Brain pericyte (primary cell): ENCODE measurements at regions not wholly inside any gene's neighbourhood (a gene's known extent, or its start where the extent isn't known, plus 50 kb on each side); places are given as distances from the start of the nearest gene placed in this dataset.

ENCODE experiments used
- DNase-seq: peaks from one replicate; pipeline ENCODE4 v3.0.0-alpha.2; 2012; ENCODE audit warnings: low read depth, low spot score

GRCh38 chr1:83813576-83813975, 185.4 kb downstream of the TTLL7 start:
- no peak for DNase-seq

- DNase-seq: no peak
These were observed 188.8 kb downstream of the TTLL7 start for GRCh38 chr1:83810144-83810543.

GRCh38 chr1:83808536-83808935, 190.4 kb downstream of the TTLL7 start:
- no peak for DNase-seq

GRCh38 chr1:83807821-83808220, 191.1 kb downstream of the TTLL7 start:
- no peak for DNase-seq

- no peak for DNase-seq
These were observed 191.7 kb downstream of the TTLL7 start for GRCh38 chr1:83807231-83807630.

- no peak for DNase-seq
These were observed 193.0 kb downstream of the TTLL7 start for GRCh38 chr1:83805921-83806320.

- DNase-seq: no peak
These were observed 196.3 kb downstream of the TTLL7 start for GRCh38 chr1:83802460-83803152.

GRCh38 chr1:83802023-83802422, 196.9 kb downstream of the TTLL7 start:
- no peak for DNase-seq

GRCh38 chr1:83800066-83800465, 198.9 kb downstream of the TTLL7 start:
- no peak for DNase-seq

- DNase-seq: no peak
These were observed 199.3 kb downstream of the TTLL7 start for GRCh38 chr1:83799594-83799993.

GRCh38 chr1:83798965-83799364, 200.0 kb downstream of the TTLL7 start:
- DNase-seq: no peak

GRCh38 chr1:83796409-83796808, 202.5 kb downstream of the TTLL7 start:
- DNase-seq: no peak

- no peak for DNase-seq
These were observed 204.5 kb downstream of the TTLL7 start for GRCh38 chr1:83794384-83794783.

- no peak for DNase-seq
These were observed 207.0 kb downstream of the TTLL7 start for GRCh38 chr1:83791821-83792437.

- DNase-seq: no peak
These were observed 208.5 kb downstream of the TTLL7 start for GRCh38 chr1:83790446-83790845.

- DNase-seq: no peak
These were observed 211.5 kb downstream of the TTLL7 start for GRCh38 chr1:83787246-83787998.

- no peak for DNase-seq
These were observed 217.3 kb downstream of the TTLL7 start for GRCh38 chr1:83781667-83782066.

- no peak for DNase-seq
These were observed 219.4 kb downstream of the TTLL7 start for GRCh38 chr1:83779565-83779964.

GRCh38 chr1:83777758-83778101, 221.2 kb downstream of the TTLL7 start:
- DNase-seq: no peak

GRCh38 chr1:83776913-83777757, 221.8 kb downstream of the TTLL7 start:
- DNase-seq: no peak

GRCh38 chr1:83775977-83776603, 222.8 kb downstream of the TTLL7 start:
- no peak for DNase-seq

- DNase-seq: no peak
These were observed 225.9 kb downstream of the TTLL7 start for GRCh38 chr1:83773059-83773458.
